ENCODE measurements at regions not wholly inside any gene's neighbourhood (a gene's known extent, or its start where the extent isn't known, plus 50 kb on each side); places are given as distances from the start of the nearest gene placed in this dataset.
A peak's percentile ranks its signal among the peaks of the same experiment; 100 is the strongest.
"Not testable (repeated sequence)": the region's sequence is repeated elsewhere in the genome, so short reads cannot be mapped to it uniquely, and the experiment has no call there.

GRCh38 chr2:111579500-111580134 lies 304.4 kb downstream of the ANAPC1 start:
- not testable (repeated sequence) for DNase-seq (ENCODE audit: low spot score)

- DNase-seq (ENCODE audit: low spot score): not testable (repeated sequence)
Observed at GRCh38 chr2:111580616-111581015, 303.4 kb downstream of the ANAPC1 start.

GRCh38 chr2:111582090-111582489 lies 301.9 kb downstream of the ANAPC1 start:
- DNase-seq (ENCODE audit: low spot score): not testable (repeated sequence)

- not testable (repeated sequence) for DNase-seq (ENCODE audit: low spot score)
Observed at GRCh38 chr2:111583480-111583879, 300.5 kb downstream of the ANAPC1 start.

GRCh38 chr2:111584540-111584939 lies 299.5 kb downstream of the ANAPC1 start:
- DNase-seq (ENCODE audit: low spot score): not testable (repeated sequence)

GRCh38 chr2:111584950-111585349 lies 299.0 kb downstream of the ANAPC1 start:
- peak; percentile 37 for DNase-seq (ENCODE audit: low spot score)

GRCh38 chr2:111586014-111586413 lies 298.0 kb downstream of the ANAPC1 start:
- not testable (repeated sequence) for DNase-seq (ENCODE audit: low spot score)

- DNase-seq (ENCODE audit: low spot score): not testable (repeated sequence)
Observed at GRCh38 chr2:111595072-111595471, 288.9 kb downstream of the ANAPC1 start.

- not testable (repeated sequence) for DNase-seq (ENCODE audit: low spot score)
Observed at GRCh38 chr2:111596808-111597705, 286.9 kb downstream of the ANAPC1 start.

- DNase-seq (ENCODE audit: low spot score): not testable (repeated sequence)
Observed at GRCh38 chr2:111598944-111599343, 285.0 kb downstream of the ANAPC1 start.

- DNase-seq (ENCODE audit: low spot score): not testable (repeated sequence)
Observed at GRCh38 chr2:111602259-111602658, 281.7 kb downstream of the ANAPC1 start.

- DNase-seq (ENCODE audit: low spot score): not testable (repeated sequence)
Observed at GRCh38 chr2:111605798-111606197, 278.2 kb downstream of the ANAPC1 start.

- not testable (repeated sequence) for DNase-seq (ENCODE audit: low spot score)
Observed at GRCh38 chr2:111606632-111607031, 277.4 kb downstream of the ANAPC1 start.

GRCh38 chr2:111609146-111609844 lies 274.7 kb downstream of the ANAPC1 start:
- not testable (repeated sequence) for DNase-seq (ENCODE audit: low spot score)

- DNase-seq (ENCODE audit: low spot score): peak; percentile 3
Observed at GRCh38 chr2:111610035-111610434, 274.0 kb downstream of the ANAPC1 start.

- no peak for DNase-seq (ENCODE audit: low spot score)
Observed at GRCh38 chr2:111616651-111617218, 267.3 kb downstream of the ANAPC1 start.

- no peak for DNase-seq (ENCODE audit: low spot score)
Observed at GRCh38 chr2:111617299-111618225, 266.4 kb downstream of the ANAPC1 start.

- DNase-seq (ENCODE audit: low spot score): no peak
Observed at GRCh38 chr2:111618226-111618977, 265.6 kb downstream of the ANAPC1 start.

- peak; percentile 3 for DNase-seq (ENCODE audit: low spot score)
Observed at GRCh38 chr2:111618978-111619902, 264.8 kb downstream of the ANAPC1 start.

Data from cerebellar cortex (tissue), 1 donor.